ENCODE measurements at regions not wholly inside any gene's neighbourhood (a gene's known extent, or its start where the extent isn't known, plus 50 kb on each side); places are given as distances from the start of the nearest gene placed in this dataset.

- H3K27ac ChIP-seq (ENCODE audit: low read length), result no peak overlapping the region
- H3K27me3 ChIP-seq (ENCODE audit: insufficient read depth, low read length), result no peaks in the 10 kb centered on the region
- no peak overlapping the region for H3K4me3 ChIP-seq (ENCODE audit: low read length)
- peaks cover 26% of the 10 kb centered on the region; the same call in 1 of the 2 replicates for H3K4me1 ChIP-seq (ENCODE audit: insufficient read depth, low read length)
- no peaks in the 10 kb centered on the region for H3K9me3 ChIP-seq (ENCODE audit: insufficient read depth, low read depth, low read length)
- H3K9ac ChIP-seq (ENCODE audit: low read depth, low read length), result no peak overlapping the region
- H3K36me3 ChIP-seq (ENCODE audit: insufficient read depth, low read depth, low read length), result no peaks in the 10 kb centered on the region
Observed at GRCh38 chr9:13431692-13432091, 152.2 kb upstream of the MPDZ start.

DNA sequence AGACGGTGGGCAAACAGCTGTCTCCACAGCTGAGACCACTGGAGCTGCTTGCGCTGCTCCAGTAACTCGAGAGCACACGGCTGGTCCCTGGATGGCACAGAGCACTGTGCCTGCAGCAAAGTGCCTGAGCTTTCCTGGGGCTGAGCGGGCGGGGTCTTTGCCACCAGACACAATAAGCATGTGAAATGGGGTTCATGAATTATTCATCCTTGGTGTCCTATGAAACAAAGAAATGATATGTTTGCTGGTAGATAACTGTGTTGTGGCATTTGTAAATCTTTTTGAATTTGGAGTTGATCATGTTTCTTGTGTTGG is 151.7 kb upstream of the MPDZ start:
- H3K4me3 ChIP-seq (ENCODE audit: low read length), result no peak overlapping the region
- H3K27ac ChIP-seq (ENCODE audit: low read length), result no peak overlapping the region
- no peaks in the 10 kb centered on the region for H3K36me3 ChIP-seq (ENCODE audit: insufficient read depth, low read depth, low read length)
- no peak overlapping the region for H3K9ac ChIP-seq (ENCODE audit: low read depth, low read length)
- no peaks in the 10 kb centered on the region for H3K9me3 ChIP-seq (ENCODE audit: insufficient read depth, low read depth, low read length)
- no peaks in the 10 kb centered on the region for H3K27me3 ChIP-seq (ENCODE audit: insufficient read depth, low read length)
- H3K4me1 ChIP-seq (ENCODE audit: insufficient read depth, low read length), result peaks cover 26% of the 10 kb centered on the region; the same call in 1 of the 2 replicates

GRCh38 chr9:13430368-13431221 is 151.1 kb upstream of the MPDZ start:
- H3K9ac ChIP-seq (ENCODE audit: low read depth, low read length), result no peak overlapping the region
- H3K4me3 ChIP-seq (ENCODE audit: low read length), result no peak overlapping the region
- H3K27me3 ChIP-seq (ENCODE audit: insufficient read depth, low read length), result no peaks in the 10 kb centered on the region
- H3K27ac ChIP-seq (ENCODE audit: low read length), result no peak overlapping the region
- no peaks in the 10 kb centered on the region for H3K36me3 ChIP-seq (ENCODE audit: insufficient read depth, low read depth, low read length)
- peaks cover 26% of the 10 kb centered on the region; the same call in 1 of the 2 replicates for H3K4me1 ChIP-seq (ENCODE audit: insufficient read depth, low read length)
- no peaks in the 10 kb centered on the region for H3K9me3 ChIP-seq (ENCODE audit: insufficient read depth, low read depth, low read length)

DNA sequence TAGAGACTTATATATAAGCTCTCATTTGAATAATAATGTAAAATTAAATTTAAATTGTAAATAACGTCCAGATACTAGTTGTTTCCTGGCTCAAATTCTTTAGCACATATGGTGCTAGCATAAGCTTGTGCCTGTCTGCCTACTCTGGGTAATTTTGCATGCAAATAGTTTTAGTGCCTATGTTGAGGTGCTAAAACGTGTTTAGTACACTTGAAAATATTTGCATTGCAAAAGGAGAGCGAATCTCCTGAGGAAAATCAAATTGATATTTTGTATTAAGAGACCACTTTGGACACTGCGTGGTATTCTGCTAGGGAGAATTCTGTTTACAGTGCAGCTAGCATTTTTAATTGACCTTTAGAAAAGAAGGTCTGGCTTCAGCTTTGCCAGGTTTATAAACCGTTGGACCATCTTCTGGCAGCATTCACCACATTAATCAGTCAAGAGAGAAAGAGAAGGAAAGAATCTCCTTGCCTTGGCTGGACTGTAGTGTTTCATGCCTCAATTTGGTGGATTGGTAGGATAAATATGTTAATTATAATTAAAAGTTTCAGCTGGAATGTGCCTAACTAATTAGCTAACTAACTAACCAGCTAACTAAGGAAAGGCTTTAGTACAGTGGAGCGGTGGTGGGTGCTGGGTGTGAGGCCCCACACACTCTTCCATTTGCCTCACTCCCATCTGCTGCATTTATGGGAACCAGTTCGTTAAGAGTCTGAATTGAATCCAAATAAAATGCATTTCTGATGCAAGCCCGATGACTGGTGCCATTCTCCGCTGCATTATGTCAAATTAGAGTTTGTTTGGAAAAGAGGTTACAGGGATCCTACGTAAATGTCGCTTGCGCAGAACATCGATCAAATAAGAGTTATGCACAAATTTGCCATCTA is 150.1 kb upstream of the MPDZ start:
- Histone ChIP-seq H3K4me1 (ENCODE audit: insufficient read depth, low read length) (peaks cover 26% of the 10 kb centered on the region; the same call in 1 of the 2 replicates), H3K27ac (ENCODE audit: low read length) (no peak overlapping the region), H3K4me3 (ENCODE audit: low read length) (no peak overlapping the region), H3K36me3 (ENCODE audit: insufficient read depth, low read depth, low read length) (no peaks in the 10 kb centered on the region), H3K27me3 (ENCODE audit: insufficient read depth, low read length) (no peaks in the 10 kb centered on the region), H3K9me3 (ENCODE audit: insufficient read depth, low read depth, low read length) (no peaks in the 10 kb centered on the region), H3K9ac (ENCODE audit: low read depth, low read length) (0 out of 2 replicates have a peak overlapping the region, but pooled peaks have one; percentile 11)

DNA sequence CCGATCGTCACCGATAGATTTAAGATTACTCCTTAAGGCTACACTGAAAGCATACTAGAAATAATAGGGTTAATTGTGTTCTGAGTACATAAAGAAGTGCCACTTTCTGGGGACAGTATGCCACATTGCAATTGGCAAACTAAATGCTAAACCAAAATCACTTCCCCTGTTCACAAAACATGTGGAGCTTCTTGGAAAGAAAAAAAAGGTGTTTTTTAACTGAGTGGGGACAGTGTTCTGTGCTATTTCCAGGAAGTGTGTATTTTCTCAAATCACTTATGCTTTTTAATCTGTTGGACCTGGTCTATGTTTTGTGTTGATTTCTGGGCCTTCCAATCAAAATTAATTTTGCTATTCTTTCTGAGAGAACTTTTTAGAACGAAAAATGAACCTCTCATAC is 149.3 kb upstream of the MPDZ start:
- Histone ChIP-seq H3K4me1 (ENCODE audit: insufficient read depth, low read length) (peaks cover 26% of the 10 kb centered on the region; the same call in 1 of the 2 replicates), H3K9me3 (ENCODE audit: insufficient read depth, low read depth, low read length) (no peaks in the 10 kb centered on the region), H3K27me3 (ENCODE audit: insufficient read depth, low read length) (no peaks in the 10 kb centered on the region), H3K4me3 (ENCODE audit: low read length) (no peak overlapping the region), H3K36me3 (ENCODE audit: insufficient read depth, low read depth, low read length) (no peaks in the 10 kb centered on the region), H3K9ac (ENCODE audit: low read depth, low read length) (peak overlapping the region; percentile 17; the same call in 1 of the 2 replicates), H3K27ac (ENCODE audit: low read length) (no peak overlapping the region)

DNA sequence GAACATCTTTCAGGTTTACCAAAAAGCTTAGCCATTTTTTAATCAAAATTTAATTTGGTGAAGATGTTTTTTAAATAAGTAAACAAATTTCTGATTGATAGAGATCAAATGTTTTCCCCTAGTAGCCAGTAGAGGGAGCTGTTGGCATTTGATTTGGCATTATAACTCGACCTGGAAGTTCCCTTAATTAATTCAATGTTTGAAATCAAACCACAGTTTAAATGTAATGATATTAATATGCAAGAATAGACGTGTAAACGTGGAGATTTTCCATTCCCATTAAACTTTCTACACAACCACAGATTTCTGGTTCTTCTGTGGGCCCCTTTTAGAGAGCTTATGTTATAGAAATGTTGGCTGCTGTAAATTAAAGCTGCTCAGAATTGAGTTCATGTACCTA is 148.1 kb upstream of the MPDZ start:
- Histone ChIP-seq H3K4me1 (ENCODE audit: insufficient read depth, low read length) (peaks cover 26% of the 10 kb centered on the region; the same call in 1 of the 2 replicates), H3K9me3 (ENCODE audit: insufficient read depth, low read depth, low read length) (no peaks in the 10 kb centered on the region), H3K27me3 (ENCODE audit: insufficient read depth, low read length) (no peaks in the 10 kb centered on the region), H3K36me3 (ENCODE audit: insufficient read depth, low read depth, low read length) (no peaks in the 10 kb centered on the region), H3K27ac (ENCODE audit: low read length) (no peak overlapping the region), H3K9ac (ENCODE audit: low read depth, low read length) (no peak overlapping the region), H3K4me3 (ENCODE audit: low read length) (no peak overlapping the region)

DNA sequence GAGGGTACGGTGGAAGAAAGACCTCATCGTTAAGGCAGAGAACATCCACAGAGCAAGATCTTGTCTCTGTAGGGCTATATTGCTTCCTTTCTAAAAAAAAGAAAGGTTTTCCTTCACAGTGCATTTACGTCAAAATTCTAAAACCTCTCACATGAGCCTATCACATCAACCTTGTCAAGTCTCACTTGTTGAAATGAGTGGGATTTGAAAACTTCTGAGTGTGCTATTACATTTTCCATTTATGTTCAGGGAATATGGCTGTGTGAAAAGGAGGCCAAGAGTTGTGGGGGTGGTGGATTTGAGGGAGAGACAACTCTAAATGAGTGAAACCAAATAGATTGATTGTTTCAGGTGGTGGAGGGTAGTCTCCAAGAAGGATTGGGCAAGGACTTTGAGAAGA is 147.1 kb upstream of the MPDZ start:
- Histone ChIP-seq H3K27ac (ENCODE audit: low read length) (no peak overlapping the region), H3K36me3 (ENCODE audit: insufficient read depth, low read depth, low read length) (no peaks in the 10 kb centered on the region), H3K9ac (ENCODE audit: low read depth, low read length) (no peak overlapping the region), H3K4me1 (ENCODE audit: insufficient read depth, low read length) (peaks cover 26% of the 10 kb centered on the region; the same call in 1 of the 2 replicates), H3K4me3 (ENCODE audit: low read length) (no peak overlapping the region), H3K27me3 (ENCODE audit: insufficient read depth, low read length) (no peaks in the 10 kb centered on the region), H3K9me3 (ENCODE audit: insufficient read depth, low read depth, low read length) (no peaks in the 10 kb centered on the region)

GRCh38 chr9:13424872-13425271 is 145.4 kb upstream of the MPDZ start:
- Histone ChIP-seq H3K27ac (ENCODE audit: low read length) (no peak overlapping the region), H3K4me1 (ENCODE audit: insufficient read depth, low read length) (peaks cover 15% of the 10 kb centered on the region; the same call in 1 of the 2 replicates), H3K4me3 (ENCODE audit: low read length) (no peak overlapping the region), H3K9ac (ENCODE audit: low read depth, low read length) (no peak overlapping the region), H3K27me3 (ENCODE audit: insufficient read depth, low read length) (no peaks in the 10 kb centered on the region), H3K9me3 (ENCODE audit: insufficient read depth, low read depth, low read length) (no peaks in the 10 kb centered on the region), H3K36me3 (ENCODE audit: insufficient read depth, low read depth, low read length) (no peaks in the 10 kb centered on the region)

DNA sequence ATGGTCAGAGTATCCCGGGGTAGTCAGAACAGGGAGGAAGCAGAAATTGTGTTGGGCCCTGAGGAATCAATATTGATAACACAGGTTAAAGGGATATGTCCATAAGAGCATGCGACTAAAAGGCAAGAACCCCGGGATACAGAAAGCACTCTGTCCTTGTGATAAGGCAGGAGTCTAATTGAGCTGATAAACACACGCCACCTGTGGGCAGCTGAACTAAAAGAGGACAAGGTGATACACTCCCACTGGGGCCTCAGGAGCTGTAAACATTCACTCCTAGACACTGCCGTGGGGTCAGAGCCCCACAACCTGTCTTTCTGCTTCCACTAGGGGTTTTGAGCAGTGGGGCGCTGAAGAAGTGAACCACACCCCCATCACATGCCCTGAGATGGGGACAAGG is 144.7 kb upstream of the MPDZ start:
- H3K36me3 ChIP-seq (ENCODE audit: insufficient read depth, low read depth, low read length), result no peaks in the 10 kb centered on the region
- H3K27ac ChIP-seq (ENCODE audit: low read length), result no peak overlapping the region
- H3K9me3 ChIP-seq (ENCODE audit: insufficient read depth, low read depth, low read length), result no peaks in the 10 kb centered on the region
- H3K27me3 ChIP-seq (ENCODE audit: insufficient read depth, low read length), result no peaks in the 10 kb centered on the region
- no peak overlapping the region for H3K4me3 ChIP-seq (ENCODE audit: low read length)
- H3K9ac ChIP-seq (ENCODE audit: low read depth, low read length), result no peak overlapping the region
- H3K4me1 ChIP-seq (ENCODE audit: insufficient read depth, low read length), result peaks cover 8% of the 10 kb centered on the region; the same call in 1 of the 2 replicates

DNA sequence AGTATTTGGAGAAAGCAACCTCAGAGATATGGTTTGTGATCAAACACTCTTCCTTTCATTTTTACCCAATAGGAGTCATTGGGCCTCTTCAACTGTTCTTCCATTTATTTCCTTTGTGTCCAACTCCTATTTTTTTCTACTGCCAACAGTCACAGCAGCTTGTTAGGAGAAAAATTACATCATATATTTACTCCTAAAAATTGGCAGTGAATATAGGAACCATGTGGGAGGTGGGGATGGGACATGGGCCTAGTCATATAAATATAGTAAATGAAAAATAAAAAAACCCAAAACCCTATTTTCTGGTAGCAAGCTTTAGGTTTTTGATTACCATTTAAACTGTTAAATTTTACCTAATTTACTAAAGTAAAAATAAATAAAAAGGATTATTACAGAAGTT is 134.9 kb upstream of the MPDZ start:
- no peaks in the 10 kb centered on the region for H3K9me3 ChIP-seq (ENCODE audit: insufficient read depth, low read depth, low read length)
- H3K36me3 ChIP-seq (ENCODE audit: insufficient read depth, low read depth, low read length), result no peaks in the 10 kb centered on the region
- no peaks in the 10 kb centered on the region for H3K27me3 ChIP-seq (ENCODE audit: insufficient read depth, low read length)

DNA sequence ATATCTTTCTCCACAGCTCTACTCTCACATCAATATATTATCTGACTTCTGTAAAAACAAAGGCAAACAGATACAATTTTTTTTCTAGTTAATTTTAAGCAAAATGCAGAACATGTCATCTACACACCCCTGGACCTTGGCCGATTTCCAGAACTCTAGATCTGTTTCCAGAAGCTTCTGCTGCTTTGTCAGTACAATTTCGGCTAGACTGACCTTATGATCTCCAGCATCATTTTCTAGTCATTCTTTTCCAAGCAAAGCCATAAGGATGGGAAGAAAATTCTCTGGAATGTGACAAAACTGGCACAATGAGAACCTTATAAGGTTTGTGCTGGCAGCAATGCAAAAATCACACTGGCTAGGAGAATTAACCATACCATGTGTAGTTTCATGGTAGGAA is 132.8 kb upstream of the MPDZ start:
- H3K27ac ChIP-seq (ENCODE audit: low read length), result no peak overlapping the region
- no peaks in the 10 kb centered on the region for H3K4me1 ChIP-seq (ENCODE audit: insufficient read depth, low read length)
- H3K9ac ChIP-seq (ENCODE audit: low read depth, low read length), result no peak overlapping the region
- H3K4me3 ChIP-seq (ENCODE audit: low read length), result no peak overlapping the region
- H3K9me3 ChIP-seq (ENCODE audit: insufficient read depth, low read depth, low read length), result no peaks in the 10 kb centered on the region
- H3K36me3 ChIP-seq (ENCODE audit: insufficient read depth, low read depth, low read length), result no peaks in the 10 kb centered on the region
- H3K27me3 ChIP-seq (ENCODE audit: insufficient read depth, low read length), result no peaks in the 10 kb centered on the region

More for the DNA sequence above, 134.9 kb upstream of the MPDZ start:
- Histone ChIP-seq H3K4me3 (ENCODE audit: low read length) (no peak overlapping the region), H3K4me1 (ENCODE audit: insufficient read depth, low read length) (no peaks in the 10 kb centered on the region), H3K27ac (ENCODE audit: low read length) (no peak overlapping the region), H3K9ac (ENCODE audit: low read depth, low read length) (no peak overlapping the region)
